Amniotic stem cell (primary cell): ENCODE measurements at regions not wholly inside any gene's neighbourhood (a gene's known extent, or its start where the extent isn't known, plus 50 kb on each side); places are given as distances from the start of the nearest gene placed in this dataset.
"Not testable (repeated sequence)": the region's sequence is repeated elsewhere in the genome, so short reads cannot be mapped to it uniquely, and the experiment has no call there.

Experiments used
- DNase-seq: peaks from one replicate; lab custom pipeline; 2025; lab: John Stamatoyannopoulos, UW

GRCh38 chr11:96704847-96705246 is 315.0 kb downstream of the JRKL start:
- DNase-seq, result no peak

GRCh38 chr11:96706761-96707160 is 316.9 kb downstream of the JRKL start:
- DNase-seq, result no peak

GRCh38 chr11:96707273-96707672 is 317.5 kb downstream of the JRKL start:
- no peak for DNase-seq

- DNase-seq, result no peak
Observed at GRCh38 chr11:96708219-96708878, 318.5 kb downstream of the JRKL start.

GRCh38 chr11:96713301-96713700 is 323.5 kb downstream of the JRKL start:
- no peak for DNase-seq

- DNase-seq, result no peak
Observed at GRCh38 chr11:96714689-96715088, 324.9 kb downstream of the JRKL start.

GRCh38 chr11:96715208-96715607 is 325.4 kb downstream of the JRKL start:
- no peak for DNase-seq

GRCh38 chr11:96736601-96737000 is 346.8 kb downstream of the JRKL start:
- DNase-seq, result no peak

GRCh38 chr11:96738311-96738710 is 348.5 kb downstream of the JRKL start:
- DNase-seq, result no peak

GRCh38 chr11:96741068-96741467 is 351.3 kb downstream of the JRKL start:
- no peak for DNase-seq

GRCh38 chr11:96744697-96745096 is 354.9 kb downstream of the JRKL start:
- no peak for DNase-seq

- no peak for DNase-seq
Observed at GRCh38 chr11:96748639-96749370, 359.0 kb downstream of the JRKL start.

- not testable (repeated sequence) for DNase-seq
Observed at GRCh38 chr11:96751807-96752206, 362.0 kb downstream of the JRKL start.

GRCh38 chr11:96752221-96752620 is 362.4 kb downstream of the JRKL start:
- no peak for DNase-seq

GRCh38 chr11:96753997-96754396 is 364.2 kb downstream of the JRKL start:
- no peak for DNase-seq

GRCh38 chr11:96755209-96755608 is 365.4 kb downstream of the JRKL start:
- no peak for DNase-seq

- no peak for DNase-seq
Observed at GRCh38 chr11:96755752-96756151, 365.9 kb downstream of the JRKL start.

GRCh38 chr11:96758957-96759356 is 369.1 kb downstream of the JRKL start:
- no peak for DNase-seq

- no peak for DNase-seq
Observed at GRCh38 chr11:96760306-96760705, 370.5 kb downstream of the JRKL start.

- no peak for DNase-seq
Observed at GRCh38 chr11:96760815-96761214, 371.0 kb downstream of the JRKL start.

GRCh38 chr11:96761451-96761850 is 371.6 kb downstream of the JRKL start:
- DNase-seq, result no peak

- DNase-seq, result no peak
Observed at GRCh38 chr11:96763244-96763643, 373.4 kb downstream of the JRKL start.

- DNase-seq, result no peak
Observed at GRCh38 chr11:96778272-96778671, 388.5 kb downstream of the JRKL start.

- DNase-seq, result no peak
Observed at GRCh38 chr11:96779030-96779429, 389.2 kb downstream of the JRKL start.
